ENCODE measurements at regions not wholly inside any gene's neighbourhood (a gene's known extent, or its start where the extent isn't known, plus 50 kb on each side); places are given as distances from the start of the nearest gene placed in this dataset.
A peak's percentile ranks its signal among the peaks of the same experiment; 100 is the strongest.

GRCh38 chr3:113124256-113124830 lies 87.0 kb upstream of the BOC start:
- DNase-seq (ENCODE audit: extremely low read depth, low read depth): no peak
- TF ChIP-seq CTCF (IDR thresholded peaks at IDR 0.05; ENCODE audit: low read depth, low read length): no peak

GRCh38 chr3:113125951-113126350 lies 85.4 kb upstream of the BOC start:
- no peak for TF ChIP-seq CTCF (IDR thresholded peaks at IDR 0.05; ENCODE audit: low read depth, low read length)
- no peak for DNase-seq (ENCODE audit: extremely low read depth, low read depth)

- DNase-seq (ENCODE audit: extremely low read depth, low read depth): no peak
- no peak for TF ChIP-seq CTCF (IDR thresholded peaks at IDR 0.05; ENCODE audit: low read depth, low read length)
Observed at GRCh38 chr3:113128386-113129015, 82.9 kb upstream of the BOC start.

- no peak for TF ChIP-seq CTCF (IDR thresholded peaks at IDR 0.05; ENCODE audit: low read depth, low read length)
- DNase-seq (ENCODE audit: extremely low read depth, low read depth): no peak
Observed at GRCh38 chr3:113129168-113129567, 82.2 kb upstream of the BOC start.

- TF ChIP-seq CTCF (IDR thresholded peaks at IDR 0.05; ENCODE audit: low read depth, low read length): peak; percentile 28
- peak; percentile 39 for DNase-seq (ENCODE audit: extremely low read depth, low read depth)
Observed at GRCh38 chr3:113132571-113132996, 78.8 kb upstream of the BOC start.

- TF ChIP-seq CTCF (IDR thresholded peaks at IDR 0.05; ENCODE audit: low read depth, low read length): no peak
- no peak for DNase-seq (ENCODE audit: extremely low read depth, low read depth)
Observed at GRCh38 chr3:113133140-113133539, 78.2 kb upstream of the BOC start.

- DNase-seq (ENCODE audit: extremely low read depth, low read depth): peak; percentile 15
- TF ChIP-seq CTCF (IDR thresholded peaks at IDR 0.05; ENCODE audit: low read depth, low read length): peak; percentile 40
Observed at GRCh38 chr3:113136071-113136470, 75.3 kb upstream of the BOC start.

All from AG09319 (cell line).